GM21825 (cell line): ENCODE measurements at regions not wholly inside any gene's neighbourhood (a gene's known extent, or its start where the extent isn't known, plus 50 kb on each side); places are given as distances from the start of the nearest gene placed in this dataset.

Source experiments
- ATAC-seq: cut with Tn5 transposase; IDR thresholded peaks from one replicate; pipeline ENCODE4 v1.9.1; 2021; ENCODE audit warnings: mild to moderate bottlenecking, moderate library complexity; ENCODE audit not compliant: unreplicated experiment

- no peak for ATAC-seq
Measured at GRCh38 chr7:10216462-10216861, 757.2 kb upstream of the PHF14 start.

GRCh38 chr7:10221084-10221483 is 752.6 kb upstream of the PHF14 start:
- no peak for ATAC-seq

GRCh38 chr7:10222976-10223375 is 750.7 kb upstream of the PHF14 start:
- ATAC-seq: no peak

GRCh38 chr7:10225275-10225674 is 748.4 kb upstream of the PHF14 start:
- no peak for ATAC-seq

GRCh38 chr7:10237306-10237705 is 736.4 kb upstream of the PHF14 start:
- no peak for ATAC-seq

GRCh38 chr7:10238641-10239040 is 735.0 kb upstream of the PHF14 start:
- no peak for ATAC-seq

- no peak for ATAC-seq
Measured at GRCh38 chr7:10239695-10240345, 733.9 kb upstream of the PHF14 start.

GRCh38 chr7:10245406-10245805 is 728.3 kb upstream of the PHF14 start:
- ATAC-seq: no peak

- ATAC-seq: no peak
Measured at GRCh38 chr7:10257438-10257837, 716.2 kb upstream of the PHF14 start.

GRCh38 chr7:10266976-10267375 is 706.7 kb upstream of the PHF14 start:
- no peak for ATAC-seq

GRCh38 chr7:10268034-10268433 is 705.6 kb upstream of the PHF14 start:
- ATAC-seq: no peak

GRCh38 chr7:10282909-10283308 is 690.8 kb upstream of the PHF14 start:
- no peak for ATAC-seq

GRCh38 chr7:10284001-10284400 is 689.7 kb upstream of the PHF14 start:
- no peak for ATAC-seq

- ATAC-seq: no peak
Measured at GRCh38 chr7:10299384-10299783, 674.3 kb upstream of the PHF14 start.

- ATAC-seq: no peak
Measured at GRCh38 chr7:10300577-10300976, 673.1 kb upstream of the PHF14 start.

GRCh38 chr7:10308276-10308675 is 665.4 kb upstream of the PHF14 start:
- ATAC-seq: no peak

- no peak for ATAC-seq
Measured at GRCh38 chr7:10312942-10313341, 660.7 kb upstream of the PHF14 start.

- ATAC-seq: no peak
Measured at GRCh38 chr7:10315881-10316280, 657.8 kb upstream of the PHF14 start.

GRCh38 chr7:10316488-10316887 is 657.2 kb upstream of the PHF14 start:
- no peak for ATAC-seq

GRCh38 chr7:10325395-10325794 is 648.3 kb upstream of the PHF14 start:
- ATAC-seq: no peak

- no peak for ATAC-seq
Measured at GRCh38 chr7:10343108-10343507, 630.6 kb upstream of the PHF14 start.

GRCh38 chr7:10346032-10346431 is 627.6 kb upstream of the PHF14 start:
- ATAC-seq: no peak

- ATAC-seq: no peak
Measured at GRCh38 chr7:10355816-10356215, 617.9 kb upstream of the PHF14 start.
